OCI-LY7 (cell line): ENCODE measurements at regions not wholly inside any gene's neighbourhood (a gene's known extent, or its start where the extent isn't known, plus 50 kb on each side); places are given as distances from the start of the nearest gene placed in this dataset.

Experiments used
- BruUV-seq: library from RNA; stranded (reverse); fragments of 400-500 nt; replicated peaks from 2 replicates; lab custom pipeline; 2021; lab: Mats Ljungman, UMichigan
- CTCF ChIA-PET: fragments of 300-600 bp; sonication (Branson Sonifier 250); formaldehyde crosslinking; loops from one replicate; lab custom pipeline; 2022; ENCODE audit warnings: antibody characterized with exemption; ENCODE audit not compliant: unreplicated experiment; lab: Charles Lee
- POLR2A ChIA-PET: fragments of 300-600 bp; sonication (Branson Sonifier 250); formaldehyde crosslinking; loops from one replicate; lab custom pipeline; 2022; ENCODE audit warnings: antibody characterized with exemption; lab: Charles Lee
- DNase-seq: peaks from one replicate; pipeline ENCODE4 v3.0.0-alpha.2; 2015; ENCODE audit warnings: low spot score
- H2AFZ ChIP-seq: fragments of 200-600 bp; sonication (generic), shearing (Covaris generic); 2 replicates; pipeline ENCODE4 v1.6.1; 2014; ENCODE audit warnings: mild to moderate bottlenecking, antibody characterized with exemption, low read length, moderate library complexity
- H3K27ac ChIP-seq: fragments of 200-600 bp; sonication (generic); 2 replicates; pipeline ENCODE4 v1.5.1; 2014; ENCODE audit warnings: mixed run types, low read depth, mild to moderate bottlenecking, moderate library complexity, low read length, inconsistent platforms; ENCODE audit not compliant: poor library complexity, severe bottlenecking
- H3K36me3 ChIP-seq: fragments of 200-600 bp; sonication (generic); 2 replicates; pipeline ENCODE4 v1.6.1; 2014; ENCODE audit warnings: mild to moderate bottlenecking, antibody characterized with exemption, low read length, moderate library complexity, mixed read lengths; ENCODE audit not compliant: insufficient read depth
- H3K4me1 ChIP-seq: fragments of 200-600 bp; sonication (generic); 2 replicates; pipeline ENCODE4 v1.5.1; 2014; ENCODE audit warnings: mild to moderate bottlenecking, low read length; ENCODE audit not compliant: insufficient read depth, poor library complexity, severe bottlenecking
- H3K4me2 ChIP-seq: fragments of 200-600 bp; sonication (generic); 2 replicates; pipeline ENCODE4 v1.6.1; 2014; ENCODE audit warnings: mild to moderate bottlenecking, low read length
- H3K4me3 ChIP-seq: fragments of 200-600 bp; sonication (generic); 2 replicates; pipeline ENCODE4 v1.5.1; 2014; ENCODE audit warnings: mild to moderate bottlenecking, low read depth, low read length; ENCODE audit not compliant: poor library complexity, severe bottlenecking
- H3K79me2 ChIP-seq: fragments of 200-600 bp; sonication (generic); 2 replicates; pipeline ENCODE4 v1.6.1; 2016; ENCODE audit warnings: low read depth, mild to moderate bottlenecking, low read length, moderate library complexity, mixed read lengths; ENCODE audit not compliant: insufficient read depth
- H3K9me2 ChIP-seq: fragments of 200-600 bp; sonication (generic); 2 replicates; pipeline ENCODE4 v1.6.1; 2016; ENCODE audit warnings: mild to moderate bottlenecking, low read length, mixed read lengths; ENCODE audit not compliant: insufficient read depth
- H3K9me3 ChIP-seq: fragments of 200-600 bp; sonication (generic); 2 replicates; pipeline ENCODE4 v1.6.1; 2014; ENCODE audit warnings: mild to moderate bottlenecking, mixed run types, low read length, mixed read lengths
- H4K20me1 ChIP-seq: fragments of 200-600 bp; sonication (generic); 2 replicates; pipeline ENCODE4 v1.6.1; 2014; ENCODE audit warnings: mild to moderate bottlenecking, antibody characterized with exemption, low read length, moderate library complexity, mixed read lengths; ENCODE audit not compliant: insufficient read depth
- EZH2phosphoT487 ChIP-seq: fragments of 200-600 bp; sonication (generic); IDR thresholded peaks from 2 replicates; pipeline ENCODE4 v1.6.1; 2018; ENCODE audit warnings: low read depth, borderline replicate concordance, mild to moderate bottlenecking, mixed run types, antibody characterized with exemption, low read length, moderate library complexity, mixed read lengths
- intact Hi-C: fragments of 100-400 bp; cut with micrococcal nuclease; formaldehyde crosslinking; loops from one replicate; pipeline ENCODE4 v1.10.0; 2022; ENCODE audit not compliant: unreplicated experiment
- TF ChIP-seq, protein P1 (sequence below): fragments of 200-600 bp; sonication (generic); conservative IDR thresholded peaks from 2 replicates; pipeline ENCODE4 v1.5.1; 2014; ENCODE audit warnings: mild to moderate bottlenecking, antibody characterized with exemption, low read length, moderate library complexity, mixed read lengths

GRCh38 chr13:60338754-60339153 lies 58.3 kb upstream of the TDRD3 start:
- Histone ChIP-seq H3K9me2 (no peaks in the 10 kb centered on the region), H3K4me1 (no peaks in the 10 kb centered on the region), H2AFZ (no peak overlapping the region), H3K79me2 (no peaks in the 10 kb centered on the region), H3K4me2 (no peak overlapping the region), H3K9me3 (no peaks in the 10 kb centered on the region), H3K4me3 (no peak overlapping the region), H3K27ac (no peak overlapping the region), H4K20me1 (no peaks in the 10 kb centered on the region), H3K36me3 (no peaks in the 10 kb centered on the region)
- no peak for DNase-seq
- POLR2A ChIA-PET, result interaction anchor here (0.9 to 1.2 kb wide), 2 partner anchors 31 to 141 kb away, joined by 3 read pairs; no protein-coding TSS in a partner anchor
- TF ChIP-seq, protein P1, sequence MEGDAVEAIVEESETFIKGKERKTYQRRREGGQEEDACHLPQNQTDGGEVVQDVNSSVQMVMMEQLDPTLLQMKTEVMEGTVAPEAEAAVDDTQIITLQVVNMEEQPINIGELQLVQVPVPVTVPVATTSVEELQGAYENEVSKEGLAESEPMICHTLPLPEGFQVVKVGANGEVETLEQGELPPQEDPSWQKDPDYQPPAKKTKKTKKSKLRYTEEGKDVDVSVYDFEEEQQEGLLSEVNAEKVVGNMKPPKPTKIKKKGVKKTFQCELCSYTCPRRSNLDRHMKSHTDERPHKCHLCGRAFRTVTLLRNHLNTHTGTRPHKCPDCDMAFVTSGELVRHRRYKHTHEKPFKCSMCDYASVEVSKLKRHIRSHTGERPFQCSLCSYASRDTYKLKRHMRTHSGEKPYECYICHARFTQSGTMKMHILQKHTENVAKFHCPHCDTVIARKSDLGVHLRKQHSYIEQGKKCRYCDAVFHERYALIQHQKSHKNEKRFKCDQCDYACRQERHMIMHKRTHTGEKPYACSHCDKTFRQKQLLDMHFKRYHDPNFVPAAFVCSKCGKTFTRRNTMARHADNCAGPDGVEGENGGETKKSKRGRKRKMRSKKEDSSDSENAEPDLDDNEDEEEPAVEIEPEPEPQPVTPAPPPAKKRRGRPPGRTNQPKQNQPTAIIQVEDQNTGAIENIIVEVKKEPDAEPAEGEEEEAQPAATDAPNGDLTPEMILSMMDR, result no peak
- TF ChIP-seq EZH2phosphoT487, result no peak
- CTCF ChIA-PET, result no interaction called here
- intact Hi-C loops, result no loop called here
- no TSS peak for BruUV-seq

GRCh38 chr13:60343978-60344377 lies 53.0 kb upstream of the TDRD3 start:
- no TSS peak for BruUV-seq
- Histone ChIP-seq H3K79me2 (no peaks in the 10 kb centered on the region), H3K4me1 (no peaks in the 10 kb centered on the region), H3K4me3 (no peak overlapping the region), H3K9me2 (no peaks in the 10 kb centered on the region), H3K36me3 (no peaks in the 10 kb centered on the region), H3K9me3 (no peaks in the 10 kb centered on the region), H4K20me1 (no peaks in the 10 kb centered on the region), H2AFZ (no peak overlapping the region), H3K4me2 (no peak overlapping the region), H3K27ac (no peak overlapping the region)
- intact Hi-C loops, result no loop called here
- TF ChIP-seq EZH2phosphoT487, result no peak
- TF ChIP-seq, protein P1, result no peak
- CTCF ChIA-PET, result no interaction called here
- DNase-seq, result no peak
- POLR2A ChIA-PET, result interaction anchor here (0.7 to 1.2 kb wide), 3 partner anchors 16 to 99 kb away, joined by 3 read pairs; no protein-coding TSS in a partner anchor

GRCh38 chr13:60347174-60347573 lies 49.8 kb upstream of the TDRD3 start:
- H2AFZ ChIP-seq, result no peak overlapping the region
- H3K4me3 ChIP-seq, result no peak overlapping the region
- POLR2A ChIA-PET, result interaction anchor here (0.6 to 0.7 kb wide), 2 partner anchors 535 to 576 kb away, joined by 3 read pairs; no protein-coding TSS in a partner anchor
- H4K20me1 ChIP-seq, result no peaks in the 10 kb centered on the region
- H3K9me3 ChIP-seq, result no peaks in the 10 kb centered on the region
- no peaks in the 10 kb centered on the region for H3K79me2 ChIP-seq
- CTCF ChIA-PET, result no interaction called here
- intact Hi-C loops, result no loop called here
- TF ChIP-seq, protein P1, result no peak
- TF ChIP-seq EZH2phosphoT487, result no peak
- H3K4me1 ChIP-seq, result no peaks in the 10 kb centered on the region
- no peaks in the 10 kb centered on the region for H3K9me2 ChIP-seq
- no peaks in the 10 kb centered on the region for H3K36me3 ChIP-seq
- no peak for DNase-seq
- no peak overlapping the region for H3K27ac ChIP-seq
- BruUV-seq, result no TSS peak
- no peak overlapping the region for H3K4me2 ChIP-seq
